Type B pancreatic cell (in vitro differentiated cells): ENCODE measurements at regions not wholly inside any gene's neighbourhood (a gene's known extent, or its start where the extent isn't known, plus 50 kb on each side); places are given as distances from the start of the nearest gene placed in this dataset.

Experiments
- DNase-seq: peaks from one replicate; pipeline ENCODE4 v3.0.0; 2021; ENCODE audit warnings: mixed read lengths; ENCODE audit not compliant: unreplicated experiment; ENCODE audit errors: extremely low spot score
- H3K27ac Mint-ChIP-seq: 2 replicates; pipeline ENCODE4 v1.8.0; 2021; ENCODE audit warnings: mild to moderate bottlenecking, mixed read lengths
- H3K27me3 Mint-ChIP-seq: 2 replicates; pipeline ENCODE4 v1.8.0; 2021; ENCODE audit warnings: mixed read lengths
- H3K36me3 Mint-ChIP-seq: 2 replicates; pipeline ENCODE4 v1.8.0; 2021; ENCODE audit warnings: mixed read lengths
- H3K4me1 Mint-ChIP-seq: one replicate; pipeline ENCODE4 v1.8.0; 2021; ENCODE audit warnings: mixed read lengths; ENCODE audit not compliant: unreplicated experiment
- H3K4me3 Mint-ChIP-seq: 2 replicates; pipeline ENCODE4 v1.8.0; 2021; ENCODE audit warnings: mild to moderate bottlenecking, mixed read lengths
- H3K9me3 Mint-ChIP-seq: 2 replicates; pipeline ENCODE4 v1.8.0; 2021; ENCODE audit warnings: mixed read lengths
- CTCF ChIP-seq: fragments of 200-600 bp; sonication (generic); conservative IDR thresholded peaks from 2 replicates; pipeline ENCODE4 v1.5.0; 2021; ENCODE audit warnings: antibody characterized with exemption, mild to moderate bottlenecking

GRCh38 chr17:71631483-71631882, 489.3 kb upstream of the SOX9 start:
- H3K27me3 Mint-ChIP-seq = peaks cover 7% of the 10 kb centered on the region
- H3K9me3 Mint-ChIP-seq = no peaks in the 10 kb centered on the region
- H3K36me3 Mint-ChIP-seq = no peaks in the 10 kb centered on the region
- H3K4me1 Mint-ChIP-seq = peaks cover 17% of the 10 kb centered on the region
- no peak overlapping the region for H3K4me3 Mint-ChIP-seq
- DNase-seq = no peak
- no peak overlapping the region for H3K27ac Mint-ChIP-seq
- no peak for TF ChIP-seq CTCF

- no peaks in the 10 kb centered on the region for H3K36me3 Mint-ChIP-seq
- H3K27me3 Mint-ChIP-seq = peaks cover 7% of the 10 kb centered on the region
- TF ChIP-seq CTCF = no peak
- H3K27ac Mint-ChIP-seq = no peak overlapping the region
- no peak for DNase-seq
- no peaks in the 10 kb centered on the region for H3K9me3 Mint-ChIP-seq
- H3K4me3 Mint-ChIP-seq = no peak overlapping the region
- peaks cover 17% of the 10 kb centered on the region for H3K4me1 Mint-ChIP-seq
Observed at GRCh38 chr17:71632328-71632727, 488.5 kb upstream of the SOX9 start.

GRCh38 chr17:71633391-71633849, 487.4 kb upstream of the SOX9 start:
- peaks cover 7% of the 10 kb centered on the region for H3K27me3 Mint-ChIP-seq
- no peak for TF ChIP-seq CTCF
- H3K36me3 Mint-ChIP-seq = no peaks in the 10 kb centered on the region
- H3K4me3 Mint-ChIP-seq = no peak overlapping the region
- DNase-seq = no peak
- H3K4me1 Mint-ChIP-seq = peaks cover 17% of the 10 kb centered on the region
- H3K9me3 Mint-ChIP-seq = no peaks in the 10 kb centered on the region
- no peak overlapping the region for H3K27ac Mint-ChIP-seq

GRCh38 chr17:71634376-71634775, 486.4 kb upstream of the SOX9 start:
- Mint-ChIP-seq H3K27ac (no peak overlapping the region), H3K4me1 (peaks cover 17% of the 10 kb centered on the region), H3K27me3 (peaks cover 14% of the 10 kb centered on the region), H3K4me3 (no peak overlapping the region), H3K36me3 (no peaks in the 10 kb centered on the region), H3K9me3 (no peaks in the 10 kb centered on the region)
- TF ChIP-seq CTCF = no peak
- DNase-seq = no peak

GRCh38 chr17:71635187-71635586, 485.6 kb upstream of the SOX9 start:
- H3K4me1 Mint-ChIP-seq = peaks cover 17% of the 10 kb centered on the region
- no peak overlapping the region for H3K27ac Mint-ChIP-seq
- H3K27me3 Mint-ChIP-seq = peaks cover 12% of the 10 kb centered on the region
- TF ChIP-seq CTCF = no peak
- H3K9me3 Mint-ChIP-seq = no peaks in the 10 kb centered on the region
- H3K36me3 Mint-ChIP-seq = no peaks in the 10 kb centered on the region
- no peak for DNase-seq
- H3K4me3 Mint-ChIP-seq = no peak overlapping the region

GRCh38 chr17:71636644-71637043, 484.2 kb upstream of the SOX9 start:
- H3K27ac Mint-ChIP-seq = no peak overlapping the region
- no peaks in the 10 kb centered on the region for H3K36me3 Mint-ChIP-seq
- peaks cover 11% of the 10 kb centered on the region for H3K27me3 Mint-ChIP-seq
- no peak overlapping the region for H3K4me3 Mint-ChIP-seq
- no peak for TF ChIP-seq CTCF
- peaks cover 13% of the 10 kb centered on the region for H3K4me1 Mint-ChIP-seq
- DNase-seq = no peak
- H3K9me3 Mint-ChIP-seq = no peaks in the 10 kb centered on the region
